GM23338 (cell line): ENCODE measurements at regions not wholly inside any gene's neighbourhood (a gene's known extent, or its start where the extent isn't known, plus 50 kb on each side); places are given as distances from the start of the nearest gene placed in this dataset.

Experiments
- CREB1 ChIP-seq: fragments of 250-450 bp; sonication (Bioruptor Pico); IDR thresholded peaks from 2 replicates; pipeline ENCODE4 v1.5.0; 2020; ENCODE audit warnings: low read depth, mild to moderate bottlenecking, moderate library complexity
- ETS1 ChIP-seq: IDR thresholded peaks from 2 replicates; pipeline ENCODE4 v1.6.1; 2016; ENCODE audit warnings: antibody characterized with exemption
- EZH2 ChIP-seq: fragments of 200-600 bp; sonication (generic); IDR thresholded peaks from one replicate; pipeline ENCODE4 v1.8.0; 2017; ENCODE audit warnings: antibody characterized with exemption, mild to moderate bottlenecking, low read depth; ENCODE audit not compliant: unreplicated experiment
- EZH2phosphoT487 ChIP-seq: fragments of 200-600 bp; sonication (generic); IDR thresholded peaks from one replicate; pipeline ENCODE4 v1.8.1; 2018; ENCODE audit warnings: antibody characterized with exemption; ENCODE audit not compliant: unreplicated experiment
- NANOG ChIP-seq: IDR thresholded peaks from 2 replicates; pipeline ENCODE4 v1.6.1; 2016; ENCODE audit warnings: antibody characterized with exemption, borderline replicate concordance
- POLR2AphosphoS5 ChIP-seq: IDR thresholded peaks from 2 replicates; pipeline ENCODE4 v1.6.1; 2016; ENCODE audit warnings: antibody characterized with exemption, low read depth
- STAT1 ChIP-seq: IDR thresholded peaks from one replicate; pipeline ENCODE4 v1.6.1; 2016; ENCODE audit warnings: antibody characterized with exemption; ENCODE audit not compliant: unreplicated experiment
- TF ChIP-seq, protein P1 (sequence below), 2 experiments: fragments of 200-600 bp in 1 of 2; sonication (generic) in 1 of 2; conservative IDR thresholded peaks; 2 replicates each; pipeline versions ENCODE4 v1.5.1 to v1.6.1; 2016 to 2017; ENCODE audit warnings: antibody characterized with exemption in 2 of 2, low read depth in 2 of 2, mild to moderate bottlenecking in 2 of 2, moderate library complexity in 1 of 2
- TF ChIP-seq, protein P2 (sequence below): IDR thresholded peaks from one replicate; pipeline ENCODE4 v1.6.1; 2018; ENCODE audit warnings: antibody characterized with exemption; ENCODE audit not compliant: unreplicated experiment

DNA sequence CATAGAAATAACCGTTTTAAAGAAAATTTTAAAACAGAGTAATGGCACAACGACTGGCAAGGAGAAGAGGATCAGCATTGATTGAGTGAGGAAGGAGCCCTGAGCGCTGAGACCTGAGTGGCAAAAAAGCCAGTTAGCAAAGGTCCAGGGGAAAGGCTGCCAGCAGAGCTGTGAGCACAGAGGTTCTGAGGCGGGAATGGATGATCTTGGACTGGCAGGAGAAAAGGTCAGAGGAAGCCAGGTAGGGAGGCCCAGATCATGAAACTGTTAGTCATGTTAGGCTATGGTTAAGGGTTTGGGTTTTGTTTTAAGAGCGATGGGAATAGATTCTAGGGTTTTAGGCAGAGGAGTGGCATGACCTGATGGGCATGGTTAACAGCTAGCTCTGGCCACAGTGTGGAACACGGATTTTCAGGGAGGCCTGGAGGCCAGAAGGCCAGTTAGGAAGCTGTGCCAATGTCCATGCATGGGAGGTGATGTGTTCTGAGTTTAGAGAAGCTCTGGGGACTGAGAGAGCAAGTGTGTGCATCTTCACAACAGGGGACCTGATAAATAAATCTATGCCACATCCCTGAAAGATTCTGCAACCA, 57.7 kb upstream of the GALNT10 start:
- TF ChIP-seq, protein P1, sequence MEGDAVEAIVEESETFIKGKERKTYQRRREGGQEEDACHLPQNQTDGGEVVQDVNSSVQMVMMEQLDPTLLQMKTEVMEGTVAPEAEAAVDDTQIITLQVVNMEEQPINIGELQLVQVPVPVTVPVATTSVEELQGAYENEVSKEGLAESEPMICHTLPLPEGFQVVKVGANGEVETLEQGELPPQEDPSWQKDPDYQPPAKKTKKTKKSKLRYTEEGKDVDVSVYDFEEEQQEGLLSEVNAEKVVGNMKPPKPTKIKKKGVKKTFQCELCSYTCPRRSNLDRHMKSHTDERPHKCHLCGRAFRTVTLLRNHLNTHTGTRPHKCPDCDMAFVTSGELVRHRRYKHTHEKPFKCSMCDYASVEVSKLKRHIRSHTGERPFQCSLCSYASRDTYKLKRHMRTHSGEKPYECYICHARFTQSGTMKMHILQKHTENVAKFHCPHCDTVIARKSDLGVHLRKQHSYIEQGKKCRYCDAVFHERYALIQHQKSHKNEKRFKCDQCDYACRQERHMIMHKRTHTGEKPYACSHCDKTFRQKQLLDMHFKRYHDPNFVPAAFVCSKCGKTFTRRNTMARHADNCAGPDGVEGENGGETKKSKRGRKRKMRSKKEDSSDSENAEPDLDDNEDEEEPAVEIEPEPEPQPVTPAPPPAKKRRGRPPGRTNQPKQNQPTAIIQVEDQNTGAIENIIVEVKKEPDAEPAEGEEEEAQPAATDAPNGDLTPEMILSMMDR (conservative IDR thresholded peaks at IDR 0.05; ENCODE audit: low read depth in 2 of 2) = no peak
- no peak for TF ChIP-seq EZH2
- no peak for TF ChIP-seq STAT1
- no peak for TF ChIP-seq EZH2phosphoT487
- TF ChIP-seq POLR2AphosphoS5 = no peak
- no peak for TF ChIP-seq ETS1
- no peak for TF ChIP-seq NANOG
- TF ChIP-seq CREB1 (CRISPR knock-in tag) = no peak
- TF ChIP-seq, protein P2, sequence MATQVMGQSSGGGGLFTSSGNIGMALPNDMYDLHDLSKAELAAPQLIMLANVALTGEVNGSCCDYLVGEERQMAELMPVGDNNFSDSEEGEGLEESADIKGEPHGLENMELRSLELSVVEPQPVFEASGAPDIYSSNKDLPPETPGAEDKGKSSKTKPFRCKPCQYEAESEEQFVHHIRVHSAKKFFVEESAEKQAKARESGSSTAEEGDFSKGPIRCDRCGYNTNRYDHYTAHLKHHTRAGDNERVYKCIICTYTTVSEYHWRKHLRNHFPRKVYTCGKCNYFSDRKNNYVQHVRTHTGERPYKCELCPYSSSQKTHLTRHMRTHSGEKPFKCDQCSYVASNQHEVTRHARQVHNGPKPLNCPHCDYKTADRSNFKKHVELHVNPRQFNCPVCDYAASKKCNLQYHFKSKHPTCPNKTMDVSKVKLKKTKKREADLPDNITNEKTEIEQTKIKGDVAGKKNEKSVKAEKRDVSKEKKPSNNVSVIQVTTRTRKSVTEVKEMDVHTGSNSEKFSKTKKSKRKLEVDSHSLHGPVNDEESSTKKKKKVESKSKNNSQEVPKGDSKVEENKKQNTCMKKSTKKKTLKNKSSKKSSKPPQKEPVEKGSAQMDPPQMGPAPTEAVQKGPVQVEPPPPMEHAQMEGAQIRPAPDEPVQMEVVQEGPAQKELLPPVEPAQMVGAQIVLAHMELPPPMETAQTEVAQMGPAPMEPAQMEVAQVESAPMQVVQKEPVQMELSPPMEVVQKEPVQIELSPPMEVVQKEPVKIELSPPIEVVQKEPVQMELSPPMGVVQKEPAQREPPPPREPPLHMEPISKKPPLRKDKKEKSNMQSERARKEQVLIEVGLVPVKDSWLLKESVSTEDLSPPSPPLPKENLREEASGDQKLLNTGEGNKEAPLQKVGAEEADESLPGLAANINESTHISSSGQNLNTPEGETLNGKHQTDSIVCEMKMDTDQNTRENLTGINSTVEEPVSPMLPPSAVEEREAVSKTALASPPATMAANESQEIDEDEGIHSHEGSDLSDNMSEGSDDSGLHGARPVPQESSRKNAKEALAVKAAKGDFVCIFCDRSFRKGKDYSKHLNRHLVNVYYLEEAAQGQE = no peak
